GM12878 (cell line): ENCODE measurements at regions not wholly inside any gene's neighbourhood (a gene's known extent, or its start where the extent isn't known, plus 50 kb on each side); places are given as distances from the start of the nearest gene placed in this dataset.

Experiments
- ATAC-seq: fragments of 200-7000 bp; cut with Tn5 transposase; 3 replicates; pipeline ENCODE4 v1.9.1; 2020; ENCODE audit warnings: mild to moderate bottlenecking, moderate library complexity
- BruUV-seq: library from RNA; stranded (reverse); fragments of 400-500 nt; replicated peaks from 2 replicates; lab custom pipeline; 2021; lab: Mats Ljungman, UMichigan
- CTCF ChIA-PET: fragments of 300-600 bp; sonication (Branson Sonifier 250); formaldehyde crosslinking; extraction: SDS; loops from one replicate; lab custom pipeline; 2021; ENCODE audit warnings: inconsistent platforms; lab: Yijun Ruan, JAX
- POLR2A ChIA-PET: fragments of 350-600 bp; formaldehyde crosslinking; extraction: SDS; loops from one replicate; lab custom pipeline; 2021; ENCODE audit warnings: inconsistent platforms; lab: Charles Lee
- RAD21 ChIA-PET: fragments of 300-600 bp; sonication (Branson Sonifier 250); formaldehyde crosslinking; loops from one replicate; lab custom pipeline; 2023; ENCODE audit warnings: antibody characterized with exemption; ENCODE audit not compliant: unreplicated experiment; lab: Charles Lee
- SMC1A ChIA-PET: fragments of 300-600 bp; sonication (Branson Sonifier 250); formaldehyde crosslinking; loops from one replicate; lab custom pipeline; 2023; ENCODE audit not compliant: unreplicated experiment, uncharacterized antibody; lab: Charles Lee
- DNase-seq: peaks from one replicate; pipeline ENCODE4 v3.0.0-alpha.2; 2011; ENCODE audit warnings: low read depth, low spot score
- FAIRE-seq: peaks from 3 replicates; lab custom pipeline; 2011; peaks lifted over from hg19 to GRCh38; lab: Jason Lieb, UNC
- H2AFZ ChIP-seq: 2 replicates; pipeline ENCODE4 v1.6.0; 2011; ENCODE audit warnings: low read depth, low read length, control low read depth; ENCODE audit not compliant: control insufficient read depth
- H3K27ac ChIP-seq: 2 replicates; pipeline ENCODE4 v1.5.1; 2011; ENCODE audit warnings: control low read depth; ENCODE audit not compliant: control insufficient read depth, insufficient read depth
- H3K27me3 ChIP-seq, 2 experiments: replicated peaks in 1 of 2; 2 replicates each; pipeline versions ENCODE4 v1.6.0 to v1.6.1; 2011; ENCODE audit warnings: low read length in 1 of 2; ENCODE audit not compliant: control insufficient read depth in 2 of 2, insufficient read depth in 2 of 2
- H3K36me3 ChIP-seq, 2 experiments: 2 replicates each; pipeline ENCODE4 v1.5.1; 2011; ENCODE audit warnings: low read length in 1 of 2; ENCODE audit not compliant: control insufficient read depth in 2 of 2, insufficient read depth in 2 of 2
- H3K4me1 ChIP-seq: 2 replicates; pipeline ENCODE4 v1.6.1; 2011; ENCODE audit warnings: mild to moderate bottlenecking, low read length, moderate library complexity, mixed read lengths; ENCODE audit not compliant: control insufficient read depth, insufficient read depth
- H3K4me2 ChIP-seq: 2 replicates; pipeline ENCODE4 v1.6.0; 2011; ENCODE audit warnings: control low read depth; ENCODE audit not compliant: control insufficient read depth, insufficient read depth
- H3K4me3 ChIP-seq: fragments of 200-600 bp; sonication (generic); 2 replicates; pipeline ENCODE4 v1.5.1; 2016
- H3K79me2 ChIP-seq: 2 replicates; pipeline ENCODE4 v1.6.0; 2011; ENCODE audit warnings: low read length; ENCODE audit not compliant: control insufficient read depth, insufficient read depth
- H3K9ac ChIP-seq: 2 replicates; pipeline ENCODE4 v1.8.0; 2011; ENCODE audit warnings: low read length, control low read depth, mixed read lengths; ENCODE audit not compliant: control insufficient read depth, insufficient read depth
- H3K9me3 ChIP-seq: replicated peaks from 3 replicates; pipeline ENCODE4 v1.5.1; 2011; ENCODE audit warnings: mild to moderate bottlenecking, low read length; ENCODE audit not compliant: control insufficient read depth, insufficient read depth
- H4K20me1 ChIP-seq: 2 replicates; pipeline ENCODE4 v1.6.0; 2011; ENCODE audit not compliant: control insufficient read depth, insufficient read depth
- BHLHE40 ChIP-seq, 2 experiments: fragments of 450-650 bp in 1 of 2; IDR thresholded peaks; 2 replicates each; pipeline ENCODE4 v1.6.1; 2011 to 2017; ENCODE audit warnings: low read depth in 2 of 2, borderline replicate concordance in 1 of 2, improper control_type of control experiment in 1 of 2, low read length in 1 of 2, mild to moderate bottlenecking in 1 of 2
- CBX5 ChIP-seq: sonication (generic); IDR thresholded peaks from 2 replicates; pipeline ENCODE4 v1.6.1; 2016; ENCODE audit warnings: low read depth, moderate library complexity, mild to moderate bottlenecking, inconsistent platforms
- ELK1 ChIP-seq: IDR thresholded peaks from 2 replicates; pipeline ENCODE4 v1.6.1; 2012; ENCODE audit warnings: low read depth, low read length, improper control_type of control experiment
- POLR2AphosphoS2 ChIP-seq: IDR thresholded peaks from 2 replicates; pipeline ENCODE4 v1.6.1; 2011; ENCODE audit warnings: low read depth, mild to moderate bottlenecking, low read length, improper control_type of control experiment, moderate library complexity
- SMARCA5 ChIP-seq: fragments of 450-650 bp; IDR thresholded peaks from 2 replicates; pipeline ENCODE4 v1.6.1; 2017; ENCODE audit warnings: mild to moderate bottlenecking
- STAT3 ChIP-seq: IDR thresholded peaks from 2 replicates; pipeline ENCODE4 v1.6.1; 2011; ENCODE audit warnings: low read depth, low read length, improper control_type of control experiment
- SUZ12 ChIP-seq: fragments of 200-600 bp; sonication (generic); IDR thresholded peaks from one replicate; pipeline ENCODE4 v1.6.1; 2018; ENCODE audit warnings: antibody characterized with exemption, mild to moderate bottlenecking; ENCODE audit not compliant: unreplicated experiment
- ZNF207 ChIP-seq: fragments of 450-650 bp; IDR thresholded peaks from 2 replicates; pipeline ENCODE4 v1.6.1; 2014; ENCODE audit warnings: antibody characterized with exemption, mild to moderate bottlenecking, borderline replicate concordance
- ZNF217 ChIP-seq: fragments of 450-650 bp; IDR thresholded peaks from 2 replicates; pipeline ENCODE4 v1.6.1; 2017; ENCODE audit warnings: antibody characterized with exemption, mild to moderate bottlenecking
- ZNF592 ChIP-seq: fragments of 450-650 bp; IDR thresholded peaks from 2 replicates; pipeline ENCODE4 v1.6.1; 2017; ENCODE audit warnings: mild to moderate bottlenecking, moderate library complexity
- WGBS: methylation state at CpG from one replicate; pipeline ENCODE4 v1.1.6; 2016; ENCODE audit warnings: low lambda C conversion rate; ENCODE audit not compliant: insufficient replicate concordance, insufficient coverage; ENCODE audit errors: missing lambda C conversion rate; 5-methylcytosine and 5-hydroxymethylcytosine counted together
- in situ Hi-C: fragments of 300-500 bp; cut with MboI; formaldehyde crosslinking; loops from 9 replicates; pipeline ENCODE4 v1.14.3; 2018; ENCODE audit warnings: mixed read lengths
- intact Hi-C: fragments of 100-400 bp; cut with micrococcal nuclease; formaldehyde crosslinking; loops from one replicate; pipeline ENCODE4 v1.14.2; 2022; ENCODE audit not compliant: unreplicated experiment
- TF ChIP-seq, protein P1 (sequence below): IDR thresholded peaks from 2 replicates; pipeline ENCODE4 v1.6.1; 2012; ENCODE audit warnings: mild to moderate bottlenecking, low read depth, low read length

GRCh38 chr14:53570411-53571387 lies 385.9 kb downstream of the BMP4 start (continued):
- TF ChIP-seq ELK1: no peak
- no peak for TF ChIP-seq POLR2AphosphoS2
- TF ChIP-seq SMARCA5: no peak
- no peak for TF ChIP-seq CBX5
- TF ChIP-seq, protein P1, sequence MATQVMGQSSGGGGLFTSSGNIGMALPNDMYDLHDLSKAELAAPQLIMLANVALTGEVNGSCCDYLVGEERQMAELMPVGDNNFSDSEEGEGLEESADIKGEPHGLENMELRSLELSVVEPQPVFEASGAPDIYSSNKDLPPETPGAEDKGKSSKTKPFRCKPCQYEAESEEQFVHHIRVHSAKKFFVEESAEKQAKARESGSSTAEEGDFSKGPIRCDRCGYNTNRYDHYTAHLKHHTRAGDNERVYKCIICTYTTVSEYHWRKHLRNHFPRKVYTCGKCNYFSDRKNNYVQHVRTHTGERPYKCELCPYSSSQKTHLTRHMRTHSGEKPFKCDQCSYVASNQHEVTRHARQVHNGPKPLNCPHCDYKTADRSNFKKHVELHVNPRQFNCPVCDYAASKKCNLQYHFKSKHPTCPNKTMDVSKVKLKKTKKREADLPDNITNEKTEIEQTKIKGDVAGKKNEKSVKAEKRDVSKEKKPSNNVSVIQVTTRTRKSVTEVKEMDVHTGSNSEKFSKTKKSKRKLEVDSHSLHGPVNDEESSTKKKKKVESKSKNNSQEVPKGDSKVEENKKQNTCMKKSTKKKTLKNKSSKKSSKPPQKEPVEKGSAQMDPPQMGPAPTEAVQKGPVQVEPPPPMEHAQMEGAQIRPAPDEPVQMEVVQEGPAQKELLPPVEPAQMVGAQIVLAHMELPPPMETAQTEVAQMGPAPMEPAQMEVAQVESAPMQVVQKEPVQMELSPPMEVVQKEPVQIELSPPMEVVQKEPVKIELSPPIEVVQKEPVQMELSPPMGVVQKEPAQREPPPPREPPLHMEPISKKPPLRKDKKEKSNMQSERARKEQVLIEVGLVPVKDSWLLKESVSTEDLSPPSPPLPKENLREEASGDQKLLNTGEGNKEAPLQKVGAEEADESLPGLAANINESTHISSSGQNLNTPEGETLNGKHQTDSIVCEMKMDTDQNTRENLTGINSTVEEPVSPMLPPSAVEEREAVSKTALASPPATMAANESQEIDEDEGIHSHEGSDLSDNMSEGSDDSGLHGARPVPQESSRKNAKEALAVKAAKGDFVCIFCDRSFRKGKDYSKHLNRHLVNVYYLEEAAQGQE: no peak

- no peak overlapping the region for H3K4me3 ChIP-seq
- intact Hi-C loops (no loop called here), in situ Hi-C loops (no loop called here)
- no peaks in the 10 kb centered on the region for H3K79me2 ChIP-seq
- no peak overlapping the region for H3K27ac ChIP-seq
- DNase-seq (no peak), FAIRE-seq (no peak), ATAC-seq (no peak)
- WGBS: 97% methylated on average over 2 of the region's 2 CpGs
- no peaks in the 10 kb centered on the region for H3K27me3 ChIP-seq
- H3K9ac ChIP-seq: no peak overlapping the region
- H3K9me3 ChIP-seq: no peaks in the 10 kb centered on the region; the same call in 2 of the 3 replicates
- ChIA-PET CTCF (no interaction called here), SMC1A (interaction anchor here (0.7 to 3.9 kb wide), 7 partner anchors 14 to 323 kb away, joined by 3 to 30 read pairs (median 5); no protein-coding TSS in a partner anchor), POLR2A (interaction anchor here (0.8 kb wide), 1 partner anchor 44 kb away, joined by 4 read pairs; no protein-coding TSS in a partner anchor), RAD21 (interaction anchor here (0.7 to 4.3 kb wide), 3 partner anchors 15 to 131 kb away, joined by 3 to 25 read pairs (median 6); no protein-coding TSS in a partner anchor)
- H3K4me2 ChIP-seq: no peak overlapping the region
- H3K36me3 ChIP-seq: no peaks in the 10 kb centered on the region
- TF ChIP-seq STAT3: no peak
- no peak for TF ChIP-seq BHLHE40 (IDR thresholded peaks at IDR 0.05; ENCODE audit: borderline replicate concordance in 1 of 2, low read depth in 2 of 2, low read length in 1 of 2)
- no peak for TF ChIP-seq SUZ12
- TF ChIP-seq ZNF592: no peak
- TF ChIP-seq ZNF207: no peak
- TF ChIP-seq ZNF217: no peak
- no TSS peak for BruUV-seq
- no peaks in the 10 kb centered on the region for H4K20me1 ChIP-seq
- peaks cover 26% of the 10 kb centered on the region for H3K4me1 ChIP-seq
- H2AFZ ChIP-seq: no peak overlapping the region
These were observed 387.2 kb downstream of the BMP4 start for GRCh38 chr14:53569446-53569845.
